Limb (tissue), 2 donors: ENCODE measurements at regions not wholly inside any gene's neighbourhood (a gene's known extent, or its start where the extent isn't known, plus 50 kb on each side); places are given as distances from the start of the nearest gene placed in this dataset.
A peak's percentile ranks its signal among the peaks of the same experiment; 100 is the strongest.

Experiments used
- DNase-seq, 2 donors: peaks; one replicate each; pipeline ENCODE4 v3.0.0-alpha.2; 2016; ENCODE audit errors: extremely low spot score in 2 of 2

DNA sequence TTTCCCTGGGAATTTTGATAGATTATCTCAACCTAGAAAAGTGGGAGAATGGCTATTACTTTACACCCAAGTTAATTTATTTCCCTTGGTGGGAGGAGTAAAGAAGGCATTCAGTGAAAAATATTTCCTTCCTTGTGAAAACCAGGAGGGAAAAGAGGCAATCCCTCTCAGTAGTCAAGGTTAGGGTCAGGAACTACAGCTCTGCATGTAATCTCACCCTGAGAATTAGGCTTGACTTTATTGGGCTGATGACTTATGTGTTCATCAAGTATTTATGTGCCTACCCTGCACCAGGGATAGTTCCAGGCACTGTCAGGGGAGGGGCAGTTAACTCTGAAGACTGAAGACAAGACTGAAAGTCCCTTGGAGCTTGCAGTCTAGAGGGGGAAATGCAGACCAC lies 281.8 kb downstream of the DLEU7 start:
- DNase-seq: no peak

GRCh38 chr13:50566646-50567045 lies 276.8 kb downstream of the DLEU7 start:
- DNase-seq: no peak

- DNase-seq: no peak
Observed at GRCh38 chr13:50572129-50572528, 271.4 kb downstream of the DLEU7 start.

GRCh38 chr13:50573066-50573465 lies 270.4 kb downstream of the DLEU7 start:
- no peak for DNase-seq

DNA sequence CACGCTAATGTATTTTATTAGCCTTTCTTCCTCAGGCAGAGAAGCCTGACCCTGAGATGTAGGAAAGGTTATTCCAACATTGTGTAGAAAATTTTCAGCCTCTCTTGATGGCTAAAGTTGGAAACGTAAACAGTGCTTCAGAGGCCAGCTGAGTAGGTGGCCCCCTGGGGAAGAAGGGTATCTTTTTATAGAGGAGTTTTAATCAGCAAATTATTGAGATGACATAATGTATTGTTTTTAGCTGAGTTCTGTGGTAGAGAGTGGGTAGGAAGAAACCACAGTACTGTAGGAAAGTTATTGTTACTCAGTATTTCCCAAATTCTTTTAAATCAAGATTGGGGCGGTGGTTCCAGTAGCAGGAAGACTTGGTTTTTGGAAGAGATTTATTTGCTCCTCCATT lies 268.8 kb downstream of the DLEU7 start:
- DNase-seq: no peak

- DNase-seq: no peak
Observed at GRCh38 chr13:50575138-50575537, 268.4 kb downstream of the DLEU7 start.

- DNase-seq: no peak
Observed at GRCh38 chr13:50576156-50576555, 267.3 kb downstream of the DLEU7 start.

DNA sequence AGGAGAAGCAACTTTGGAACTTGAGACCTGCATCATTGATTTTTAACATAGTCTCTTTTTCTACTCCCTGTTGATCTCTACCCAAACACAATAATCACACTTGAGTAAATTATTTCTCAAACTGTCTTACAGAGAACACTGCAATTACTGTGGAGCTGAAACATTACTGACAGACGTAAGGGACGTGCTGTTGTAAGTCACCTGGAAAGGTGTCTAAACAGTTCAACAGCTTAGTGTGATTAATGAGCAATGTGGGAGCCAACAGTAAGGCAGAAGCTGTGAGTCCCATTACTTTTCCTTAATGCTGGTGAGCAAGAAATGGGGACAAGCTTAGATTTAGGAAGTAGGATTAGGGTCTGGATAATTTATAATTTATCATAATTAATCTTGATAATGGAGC lies 265.7 kb downstream of the DLEU7 start:
- DNase-seq: no peak

- DNase-seq: no peak
Observed at GRCh38 chr13:50580684-50581305, 262.7 kb downstream of the DLEU7 start.

GRCh38 chr13:50581586-50582196 lies 261.8 kb downstream of the DLEU7 start:
- DNase-seq: no peak

GRCh38 chr13:50584856-50585580 lies 258.5 kb downstream of the DLEU7 start:
- no peak for DNase-seq

GRCh38 chr13:50585674-50586413 lies 257.6 kb downstream of the DLEU7 start:
- no peak for DNase-seq

DNA sequence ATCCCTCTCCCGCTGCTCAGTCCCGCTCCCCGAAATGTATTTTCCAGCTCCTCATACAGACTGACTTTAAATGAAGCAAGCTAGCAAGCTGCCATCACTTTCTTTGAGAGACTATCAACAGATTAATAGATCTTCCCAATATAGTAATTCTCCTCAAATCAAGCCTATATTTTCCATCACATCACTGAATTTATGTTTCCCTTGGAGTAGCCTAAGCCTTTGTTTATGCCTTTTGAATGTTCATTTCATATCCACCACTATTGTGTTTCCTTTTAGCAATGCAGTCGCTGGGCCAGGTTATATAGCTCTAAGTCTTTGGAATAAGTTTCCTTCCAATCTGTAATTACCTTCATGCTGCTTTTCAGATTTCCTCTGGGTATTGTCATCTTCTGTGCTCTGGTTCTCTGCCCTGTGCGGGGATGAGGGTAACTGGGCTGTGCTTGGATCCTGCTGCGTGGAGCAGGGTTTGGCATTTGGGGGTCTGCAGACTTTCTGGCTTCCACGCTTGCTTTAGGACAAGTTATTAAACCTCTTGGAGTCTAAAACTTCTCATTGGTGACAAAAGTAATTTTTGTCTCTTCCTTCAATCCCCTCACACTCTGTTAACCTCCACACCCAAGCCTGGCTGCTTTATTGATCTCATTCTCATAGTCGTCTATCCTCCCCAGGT lies 256.9 kb downstream of the DLEU7 start:
- DNase-seq: peak in 1 of 2 donors; percentile 63

DNA sequence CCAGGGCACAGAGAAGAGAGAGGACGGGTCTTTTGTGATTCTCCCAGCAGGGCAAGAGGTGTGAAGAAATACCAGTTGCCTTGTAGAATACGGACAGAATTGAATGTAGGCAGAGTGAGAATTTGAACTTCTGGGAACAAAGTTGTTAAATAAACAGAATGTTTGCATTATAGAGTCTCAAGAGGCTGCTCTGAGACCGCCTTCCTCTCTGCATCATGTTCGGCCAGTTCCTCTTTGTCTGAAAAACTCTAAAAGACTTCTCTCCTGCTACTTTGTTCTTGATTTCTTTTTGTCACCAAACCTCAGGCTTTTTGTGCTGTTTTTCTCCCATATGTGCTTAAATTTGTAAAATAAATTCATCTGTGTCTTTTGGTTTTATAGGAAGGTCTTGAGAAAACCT lies 256.4 kb downstream of the DLEU7 start:
- DNase-seq: no peak

DNA sequence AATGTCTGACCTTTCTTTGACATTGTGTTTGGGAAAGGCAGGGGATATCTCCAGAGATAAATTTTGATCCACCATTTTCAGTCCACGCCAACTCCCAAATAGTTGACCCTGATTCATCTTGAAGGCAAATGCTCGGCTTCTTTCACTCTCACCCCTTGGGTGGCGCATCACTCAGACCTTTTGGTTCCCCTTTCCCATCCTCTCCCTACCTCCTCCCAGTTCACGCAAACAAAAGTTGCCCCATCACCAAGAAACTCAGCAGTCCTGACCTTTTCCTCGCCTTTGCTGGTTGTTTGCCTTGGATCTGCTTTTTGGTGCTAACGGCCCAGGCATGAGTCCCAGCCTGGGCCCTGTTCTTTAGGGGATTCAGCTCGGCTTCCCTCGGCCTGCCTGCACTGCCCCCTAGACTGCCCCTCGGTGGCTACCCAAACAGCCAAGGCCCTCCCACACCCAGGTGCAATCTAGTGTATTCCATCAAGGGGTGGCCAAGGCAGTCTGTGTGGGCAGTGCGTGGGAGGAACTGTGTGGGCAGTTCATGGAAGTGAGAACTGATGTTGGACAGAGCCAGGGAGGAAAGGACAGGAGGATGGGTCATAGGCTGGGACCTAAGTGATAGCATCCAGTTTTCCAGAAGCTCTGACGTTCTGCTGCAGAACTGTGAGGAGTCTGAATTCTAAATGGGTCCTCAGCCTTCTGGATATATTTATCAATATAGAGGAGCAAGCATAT lies 255.7 kb downstream of the DLEU7 start:
- DNase-seq: no peak

DNA sequence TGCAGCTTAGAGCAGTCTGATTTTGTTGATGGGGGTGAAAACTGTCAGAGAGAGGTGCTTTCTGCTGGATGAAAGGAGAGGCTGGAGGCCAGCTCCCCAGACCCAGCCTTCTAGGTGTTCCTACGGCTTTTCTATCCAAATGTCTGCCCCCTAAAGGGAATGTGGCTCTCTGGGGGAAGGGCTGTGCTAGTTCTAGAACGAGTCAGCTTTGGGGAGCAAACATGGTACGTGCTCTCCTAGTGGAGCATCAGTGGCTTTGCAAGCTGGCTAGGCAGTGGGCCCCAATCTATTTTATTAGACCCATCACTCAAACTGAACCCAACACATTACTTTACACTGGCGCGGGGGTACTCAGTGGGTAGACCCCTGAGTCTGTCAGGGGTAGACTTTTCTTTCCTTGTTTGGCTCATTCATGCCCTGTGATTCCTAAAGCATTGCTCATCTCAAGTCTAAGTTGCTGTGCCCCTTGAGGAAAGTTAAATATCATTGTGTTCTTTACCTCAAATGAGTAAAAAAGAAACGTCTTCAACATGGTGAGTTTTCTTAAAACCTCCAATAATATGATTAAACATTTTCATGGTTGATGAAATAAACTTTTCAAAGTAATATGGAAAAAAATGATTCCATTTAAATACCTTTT lies 254.9 kb downstream of the DLEU7 start:
- DNase-seq: no peak

DNA sequence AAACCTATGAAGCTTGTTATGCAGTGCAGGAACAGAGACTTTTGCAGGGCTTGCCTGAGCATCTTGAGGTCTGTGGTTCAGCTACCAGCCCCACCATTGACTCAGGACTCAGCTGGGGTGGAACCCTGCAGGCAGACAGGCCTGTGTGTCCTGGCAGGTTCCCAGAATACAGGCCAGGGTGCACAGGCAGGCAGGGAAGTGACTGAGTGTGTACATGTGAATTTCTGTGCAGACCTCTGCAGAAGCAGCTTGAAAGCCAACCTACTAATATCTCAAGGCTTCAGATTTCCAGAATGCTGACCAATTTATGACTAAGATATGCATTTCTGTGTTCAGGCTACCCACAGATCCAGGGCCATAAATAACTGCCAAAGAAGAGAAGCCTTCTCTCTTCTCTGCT lies 254.4 kb downstream of the DLEU7 start:
- no peak for DNase-seq

DNA sequence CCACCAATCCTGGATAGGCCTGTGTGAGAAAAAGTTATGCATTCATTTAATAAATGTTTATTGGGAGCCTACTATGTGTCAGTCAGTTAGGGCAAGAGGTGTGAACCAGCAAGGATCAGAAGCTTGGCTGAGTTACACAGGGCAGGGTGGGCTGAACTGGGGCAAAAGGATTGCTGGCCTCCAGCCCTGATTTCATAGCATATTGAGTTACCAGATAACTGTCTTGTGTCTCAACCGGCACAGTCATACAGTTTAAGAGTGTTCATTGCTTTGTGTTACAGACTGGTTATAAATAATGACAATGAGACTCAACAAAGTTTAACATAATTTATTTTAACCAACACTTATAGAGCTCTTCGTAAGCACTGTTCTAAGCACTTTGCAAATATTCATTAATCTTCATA lies 253.8 kb downstream of the DLEU7 start:
- no peak for DNase-seq

- DNase-seq: no peak
Observed at GRCh38 chr13:50592412-50593155, 250.9 kb downstream of the DLEU7 start.

DNA sequence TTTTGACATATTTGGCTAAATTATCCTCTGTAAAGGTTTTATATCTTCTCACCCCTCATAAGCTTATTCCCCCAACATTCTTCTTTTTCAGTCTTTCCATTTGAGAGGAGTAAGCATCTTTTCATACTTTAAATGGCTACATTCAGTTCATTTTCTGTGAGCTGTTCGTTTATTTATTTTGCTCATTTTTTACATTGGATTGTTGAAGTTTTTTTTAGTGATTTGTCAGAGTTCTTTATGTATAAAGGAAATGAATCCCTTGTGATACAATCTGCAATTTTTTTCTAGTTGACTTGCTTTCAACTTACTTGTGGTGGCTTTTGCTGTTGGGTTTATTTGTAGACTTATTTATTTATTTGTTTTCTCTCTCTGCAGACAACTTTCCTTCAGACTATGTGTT lies 250.3 kb downstream of the DLEU7 start:
- no peak for DNase-seq
